GM18520 (cell line): ENCODE measurements at regions not wholly inside any gene's neighbourhood (a gene's known extent, or its start where the extent isn't known, plus 50 kb on each side); places are given as distances from the start of the nearest gene placed in this dataset.

Source experiments
- ATAC-seq: cut with Tn5 transposase; IDR thresholded peaks from one replicate; pipeline ENCODE4 v1.9.1; 2021; ENCODE audit not compliant: unreplicated experiment

- no peak for ATAC-seq
Observed at GRCh38 chr3:124091716-124092115, 99.8 kb upstream of the ROPN1 start.

GRCh38 chr3:124092811-124093210 is 100.9 kb upstream of the ROPN1 start:
- no peak for ATAC-seq

GRCh38 chr3:124094496-124094895 is 102.6 kb upstream of the ROPN1 start:
- ATAC-seq: no peak

GRCh38 chr3:124097362-124098131 is 105.6 kb upstream of the ROPN1 start:
- no peak for ATAC-seq

- no peak for ATAC-seq
Observed at GRCh38 chr3:124101643-124102042, 109.7 kb upstream of the ROPN1 start.

- ATAC-seq: no peak
Observed at GRCh38 chr3:124107104-124107890, 115.4 kb upstream of the ROPN1 start.

- ATAC-seq: no peak
Observed at GRCh38 chr3:124108446-124108845, 116.5 kb upstream of the ROPN1 start.

- no peak for ATAC-seq
Observed at GRCh38 chr3:124113485-124113884, 121.6 kb upstream of the ROPN1 start.

- ATAC-seq: no peak
Observed at GRCh38 chr3:124115279-124115678, 123.4 kb upstream of the ROPN1 start.

GRCh38 chr3:124115956-124116355 is 124.0 kb upstream of the ROPN1 start:
- ATAC-seq: no peak

GRCh38 chr3:124116906-124117305 is 125.0 kb upstream of the ROPN1 start:
- ATAC-seq: no peak

- ATAC-seq: no peak
Observed at GRCh38 chr3:124117486-124117885, 125.6 kb upstream of the ROPN1 start.

GRCh38 chr3:124118397-124118796 is 126.5 kb upstream of the ROPN1 start:
- ATAC-seq: no peak

- ATAC-seq: no peak
Observed at GRCh38 chr3:124119056-124119716, 127.3 kb upstream of the ROPN1 start.

- ATAC-seq: no peak
Observed at GRCh38 chr3:124121379-124122312, 129.7 kb upstream of the ROPN1 start.

GRCh38 chr3:124125315-124125714 is 133.4 kb upstream of the ROPN1 start:
- no peak for ATAC-seq

- ATAC-seq: no peak
Observed at GRCh38 chr3:124126436-124127023, 134.6 kb upstream of the ROPN1 start.

GRCh38 chr3:124131158-124131557 is 139.2 kb upstream of the ROPN1 start:
- ATAC-seq: no peak

GRCh38 chr3:124131580-124131979 is 139.7 kb upstream of the ROPN1 start:
- ATAC-seq: no peak

GRCh38 chr3:124132813-124133212 is 140.9 kb upstream of the ROPN1 start:
- no peak for ATAC-seq
